Adrenal gland (tissue), 5 donors: ENCODE measurements at regions not wholly inside any gene's neighbourhood (a gene's known extent, or its start where the extent isn't known, plus 50 kb on each side); places are given as distances from the start of the nearest gene placed in this dataset.

Experiments
- CTCF ChIP-seq, 6 experiments: fragments of 450-650 bp in 4 of 6; fragments of 200-600 bp in 2 of 6; sonication (generic) in 1 of 6; IDR thresholded peaks; 1 replicate in 5 of 6; 2 replicates in 1 of 6; pipeline versions ENCODE4 v1.5.1 to v1.8.0; 2016 to 2021; ENCODE audit warnings: antibody characterized with exemption in 6 of 6, mild to moderate bottlenecking in 2 of 6, moderate library complexity in 1 of 6
- POLR2A ChIP-seq, 2 donors: fragments of 450-650 bp; IDR thresholded peaks; one replicate each; pipeline ENCODE4 v1.6.1; 2017; ENCODE audit warnings: antibody characterized with exemption in 2 of 2, mild to moderate bottlenecking in 2 of 2, moderate library complexity in 1 of 2
- donor health status: DM: no; HTN: no; CAD: no.

GRCh38 chr2:217204358-217204757, 344.5 kb upstream of the TNP1 start:
- TF ChIP-seq CTCF (IDR thresholded peaks at IDR 0.05), result no peak
- TF ChIP-seq POLR2A (IDR thresholded peaks at IDR 0.05), result no peak
